Ishikawa (cell line): ENCODE measurements at regions not wholly inside any gene's neighbourhood (a gene's known extent, or its start where the extent isn't known, plus 50 kb on each side); places are given as distances from the start of the nearest gene placed in this dataset.

Experiments
- CREB1 ChIP-seq: IDR thresholded peaks from 2 replicates; pipeline ENCODE4 v1.6.1; 2012; ENCODE audit warnings: low read depth
- EP300 ChIP-seq: IDR thresholded peaks from 2 replicates; pipeline ENCODE4 v1.6.1; 2012; ENCODE audit warnings: borderline replicate concordance
- MAX ChIP-seq: IDR thresholded peaks from 2 replicates; pipeline ENCODE4 v1.6.1; 2012
- RAD21 ChIP-seq: IDR thresholded peaks from 2 replicates; pipeline ENCODE4 v1.6.1; 2012; ENCODE audit warnings: low read depth
- TAF1 ChIP-seq: IDR thresholded peaks from 2 replicates; pipeline ENCODE4 v1.6.1; 2012; ENCODE audit warnings: low read depth, mild to moderate bottlenecking
- TEAD4 ChIP-seq: IDR thresholded peaks from 2 replicates; pipeline ENCODE4 v1.6.1; 2012
- ZBTB7A ChIP-seq: IDR thresholded peaks from 2 replicates; pipeline ENCODE4 v1.6.1; 2012; ENCODE audit warnings: low read depth

GRCh38 chr3:147318900-147319299, 87.4 kb downstream of the ZIC4 start:
- no peak for TF ChIP-seq MAX
- TF ChIP-seq EP300: no peak
- no peak for TF ChIP-seq ZBTB7A
- TF ChIP-seq TEAD4: no peak
- no peak for TF ChIP-seq RAD21
- no peak for TF ChIP-seq CREB1
- TF ChIP-seq TAF1: no peak
